Hematopoietic multipotent progenitor cell treated with erythropoietin and hydrocortisone succinate and interleukin-3 and kit ligand, for 17 days (in vitro differentiated cells): ENCODE measurements at regions not wholly inside any gene's neighbourhood (a gene's known extent, or its start where the extent isn't known, plus 50 kb on each side); places are given as distances from the start of the nearest gene placed in this dataset.
"Not testable (repeated sequence)": the region's sequence is repeated elsewhere in the genome, so short reads cannot be mapped to it uniquely, and the experiment has no call there.

Experiments
- DNase-seq: peaks from one replicate; pipeline ENCODE4 v3.0.0-alpha.2; 2015; ENCODE audit warnings: low spot score

DNA sequence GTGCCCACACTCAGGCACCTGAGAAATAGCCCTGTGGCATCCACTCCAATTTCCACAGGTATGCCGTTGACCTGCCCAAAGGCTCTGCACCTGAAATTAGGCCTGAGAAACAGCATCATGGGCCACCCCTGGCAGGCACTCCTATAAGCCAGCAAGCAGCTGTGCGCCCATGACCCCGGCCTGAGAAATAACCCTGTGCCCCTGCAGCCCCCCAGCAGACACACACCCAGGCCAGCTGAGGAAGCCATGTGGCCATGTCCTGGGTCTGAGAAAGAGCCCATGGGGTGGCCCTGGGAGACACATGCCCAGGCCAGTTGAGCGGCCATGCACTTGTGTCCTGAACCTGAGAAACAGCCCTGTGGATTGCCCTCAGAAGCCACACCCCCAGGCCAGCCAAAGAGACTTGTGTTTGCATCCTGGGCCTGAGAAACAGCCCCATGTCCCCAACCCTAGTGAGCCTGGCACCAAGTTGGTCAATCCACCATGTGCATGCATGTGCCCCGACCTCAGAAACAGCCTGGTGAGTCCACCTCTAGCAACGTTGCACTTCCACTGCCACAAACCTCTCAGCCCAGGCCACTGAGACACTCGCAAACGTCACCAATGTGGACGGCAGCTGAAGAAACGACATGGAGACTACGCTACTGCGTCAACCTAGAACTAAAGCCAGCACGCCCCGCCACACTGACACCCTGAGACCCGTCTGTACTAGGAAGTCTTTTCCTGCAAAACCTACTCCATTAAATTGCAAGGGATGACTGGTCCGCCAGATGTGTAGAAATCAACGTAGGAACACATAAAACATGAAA is 411.9 kb downstream of the TMEM121 start:
- DNase-seq: no peak

- no peak for DNase-seq
Measured at GRCh38 chr14:105938959-105939358, 412.6 kb downstream of the TMEM121 start.

DNA sequence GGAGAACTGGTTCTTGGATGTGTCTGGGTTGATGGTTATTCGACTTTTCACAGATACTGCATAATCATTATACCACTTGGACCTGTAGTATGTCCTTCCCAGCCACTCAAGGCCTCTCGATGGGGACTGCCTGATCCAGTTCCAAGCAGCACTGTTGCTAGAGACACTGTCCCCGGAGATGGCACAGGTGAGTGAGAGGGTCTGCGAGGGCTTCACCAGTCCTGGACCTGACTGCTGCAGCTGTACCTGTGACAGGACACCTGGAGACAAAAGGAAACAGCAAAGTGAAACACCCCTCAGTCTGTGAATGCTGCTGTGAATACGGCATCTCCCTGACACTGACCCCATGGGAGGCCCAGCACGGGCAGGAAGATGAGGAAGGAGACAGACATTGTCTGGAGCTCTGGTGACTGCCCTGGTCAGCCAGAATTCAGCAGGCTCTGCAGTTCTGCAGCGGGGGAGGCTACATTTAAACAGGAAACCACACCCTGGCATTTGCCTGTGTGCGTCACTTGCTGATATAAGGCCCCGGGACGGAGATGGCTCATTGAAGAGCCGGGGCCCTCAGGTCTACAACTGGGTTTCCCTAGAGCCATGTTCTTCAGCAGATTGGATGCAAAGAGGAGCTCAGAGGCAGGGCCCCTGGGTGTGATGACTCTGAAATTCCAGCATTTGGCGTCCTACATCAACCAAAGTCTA is 413.6 kb downstream of the TMEM121 start:
- DNase-seq: no peak

GRCh38 chr14:105940534-105941225 is 414.3 kb downstream of the TMEM121 start:
- no peak for DNase-seq

DNA sequence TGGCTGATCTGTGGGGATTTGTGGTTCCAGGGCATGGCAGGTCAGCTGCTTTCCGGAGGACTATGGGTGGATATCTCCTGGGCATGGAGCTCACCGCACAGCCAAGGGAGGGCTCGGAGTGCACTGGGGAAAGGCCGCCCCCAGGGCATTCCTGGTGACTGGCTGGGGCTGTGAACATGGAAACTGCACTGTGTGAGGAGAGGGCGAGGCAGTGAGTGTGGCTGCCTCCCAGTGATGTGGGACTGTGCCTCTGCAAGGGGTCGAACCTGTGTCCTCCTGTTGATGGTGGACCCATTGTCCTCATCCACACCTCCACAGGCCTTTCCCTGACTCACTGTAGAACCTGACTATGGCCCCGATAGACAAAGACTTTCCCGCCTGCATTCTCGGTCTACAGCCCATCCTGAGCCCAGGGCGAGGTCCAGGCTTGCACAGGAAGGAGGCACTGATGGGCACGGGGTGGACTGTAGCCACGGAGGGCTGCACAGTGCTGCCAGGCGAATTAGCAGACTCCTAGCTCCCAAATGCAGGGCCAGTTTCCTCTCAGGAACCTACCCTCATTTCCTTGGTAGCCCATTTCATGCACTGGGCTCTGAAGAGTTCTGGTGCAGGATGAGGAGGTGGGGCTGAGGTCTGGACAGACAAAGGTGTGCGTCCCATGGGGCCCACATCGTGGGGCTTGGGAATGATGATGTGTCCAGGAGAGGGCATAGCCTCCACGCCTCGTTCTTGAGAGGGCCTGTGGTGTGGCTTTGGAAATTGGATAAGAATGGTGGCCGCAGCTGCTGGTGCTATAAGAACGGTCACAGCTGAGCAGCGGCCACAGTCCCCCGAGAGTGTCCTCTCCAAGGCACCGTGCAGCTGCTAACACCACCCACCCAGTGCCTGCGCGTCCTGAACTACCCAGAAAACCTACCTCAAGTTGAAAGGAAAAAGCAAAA is 415.1 kb downstream of the TMEM121 start:
- DNase-seq: no peak

GRCh38 chr14:105942725-105943124 is 416.3 kb downstream of the TMEM121 start:
- DNase-seq: not testable (repeated sequence)

DNA sequence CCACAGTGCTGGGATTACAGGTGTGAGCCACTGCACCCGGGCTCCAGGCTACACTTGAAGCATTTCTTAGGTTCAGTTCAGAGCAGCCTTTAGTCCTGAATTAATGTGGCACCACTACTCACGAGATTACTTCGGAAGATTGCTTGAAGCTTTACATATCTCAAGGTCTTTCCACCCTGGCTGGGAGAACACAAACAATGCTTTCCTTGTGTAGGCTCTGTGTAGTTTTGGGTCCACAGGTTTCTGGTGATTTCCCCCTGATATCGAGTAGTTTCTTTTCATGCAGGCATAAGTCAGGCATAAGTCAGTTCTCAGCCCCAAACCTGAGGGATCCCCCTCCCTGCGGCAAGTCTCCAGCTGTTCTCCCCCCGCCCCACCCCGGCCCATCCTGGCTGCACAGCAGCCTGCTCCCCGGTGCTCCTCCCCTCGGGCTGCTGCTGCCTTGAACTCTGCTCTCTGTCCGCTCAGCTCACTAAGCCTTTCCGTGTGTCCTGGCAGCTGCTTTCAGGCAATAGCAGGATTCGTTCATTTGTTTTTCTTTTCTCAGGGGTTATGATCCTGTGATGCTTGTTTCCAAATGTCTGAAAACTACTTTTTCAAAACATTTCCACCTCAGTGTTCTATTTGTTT is 417.7 kb downstream of the TMEM121 start:
- no peak for DNase-seq

DNA sequence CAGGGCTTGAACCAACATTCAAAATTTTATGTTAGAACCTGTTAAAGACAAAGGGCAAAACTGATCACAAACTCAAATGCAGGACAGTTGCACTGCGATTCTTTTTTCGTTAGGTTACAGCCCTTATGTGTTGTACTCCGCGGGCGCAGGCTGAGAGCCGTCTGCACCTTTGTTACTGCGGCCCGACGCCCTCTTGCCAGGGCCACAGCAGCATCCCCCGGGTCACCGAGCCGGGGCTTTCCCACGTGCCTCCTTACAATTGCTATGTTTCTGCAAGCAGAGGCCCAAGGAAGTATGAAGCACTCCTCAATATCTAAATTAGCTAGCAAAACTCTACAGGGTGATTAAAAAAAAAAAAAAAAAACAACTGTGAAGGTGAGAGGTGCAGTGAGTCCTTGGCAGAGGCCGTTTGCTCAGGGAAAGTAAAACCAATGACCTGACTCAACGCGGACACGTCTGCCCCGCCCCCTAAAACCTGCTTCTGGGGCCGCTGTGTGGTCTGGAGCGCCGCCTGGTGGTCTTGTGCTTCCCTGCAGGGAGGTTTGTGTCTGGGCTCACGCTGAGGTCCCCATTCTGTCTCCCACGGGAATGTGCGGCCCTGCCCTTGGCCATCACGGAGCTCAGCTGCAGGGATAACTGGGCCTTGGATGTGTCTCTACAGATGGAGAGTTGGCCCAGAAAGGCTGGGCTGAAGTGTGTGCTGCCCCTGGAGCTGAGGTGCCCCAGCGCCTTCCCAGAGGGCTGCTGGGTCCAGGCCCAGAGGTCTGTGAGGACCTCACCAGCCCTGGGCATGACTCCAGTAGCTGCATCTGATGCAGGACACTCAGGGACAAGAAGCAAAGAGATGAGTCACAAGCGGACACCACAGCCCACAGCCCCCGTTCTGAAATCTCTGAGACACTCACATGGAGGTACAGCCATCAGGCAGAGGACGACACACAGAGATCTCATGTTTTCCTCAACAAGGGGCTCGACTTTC is 418.5 kb downstream of the TMEM121 start:
- DNase-seq: peak; percentile 64

GRCh38 chr14:105945896-105946295 is 419.5 kb downstream of the TMEM121 start:
- no peak for DNase-seq

- no peak for DNase-seq
Measured at GRCh38 chr14:105947599-105947998, 421.2 kb downstream of the TMEM121 start.

GRCh38 chr14:105948955-105949354 is 422.6 kb downstream of the TMEM121 start:
- DNase-seq: not testable (repeated sequence)

DNA sequence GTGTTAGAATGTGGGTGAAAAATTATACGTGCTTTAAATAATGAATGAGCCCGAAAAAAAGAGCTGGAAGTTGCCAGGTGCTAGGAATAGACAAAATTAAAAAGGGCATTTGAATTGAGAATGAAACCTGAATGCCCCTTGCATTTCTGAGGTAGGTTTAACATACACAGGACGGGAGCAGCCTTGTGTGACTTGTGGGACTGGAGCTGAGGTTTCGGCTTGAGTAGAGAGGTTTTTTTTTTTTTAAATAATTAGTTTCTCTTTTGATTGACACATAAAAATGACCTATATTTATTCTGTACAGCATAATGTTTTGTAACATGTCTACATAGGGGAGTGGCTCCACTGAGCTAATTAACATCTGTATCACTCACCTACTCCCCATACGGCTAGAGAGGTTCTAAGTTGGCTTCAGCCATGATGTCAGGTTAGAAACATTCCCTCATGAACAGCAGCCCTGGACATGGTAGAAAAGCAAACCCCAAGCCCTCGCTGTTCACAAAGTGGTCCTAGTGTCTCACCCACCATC is 424.0 kb downstream of the TMEM121 start:
- DNase-seq: not testable (repeated sequence)

DNA sequence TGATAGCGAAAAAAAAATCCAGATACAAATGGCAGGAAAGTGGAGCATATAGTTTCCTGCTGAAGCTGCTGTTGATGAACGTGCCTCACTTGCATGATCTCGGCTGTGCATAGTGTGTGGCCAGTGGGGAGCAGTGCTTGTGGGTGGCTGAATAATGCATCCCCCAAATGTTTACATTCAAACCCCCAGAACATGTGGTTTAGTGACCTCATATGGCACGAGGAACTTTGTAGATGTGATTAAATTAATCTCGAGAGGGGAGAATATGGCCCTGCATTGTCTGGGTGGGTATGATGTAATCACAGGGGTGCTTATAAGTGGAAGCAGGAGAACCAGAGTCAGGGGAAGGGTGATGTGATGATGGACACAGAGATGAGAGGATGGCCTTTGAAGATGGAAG is 425.0 kb downstream of the TMEM121 start:
- DNase-seq: no peak

GRCh38 chr14:105952222-105952621 is 425.8 kb downstream of the TMEM121 start:
- no peak for DNase-seq

DNA sequence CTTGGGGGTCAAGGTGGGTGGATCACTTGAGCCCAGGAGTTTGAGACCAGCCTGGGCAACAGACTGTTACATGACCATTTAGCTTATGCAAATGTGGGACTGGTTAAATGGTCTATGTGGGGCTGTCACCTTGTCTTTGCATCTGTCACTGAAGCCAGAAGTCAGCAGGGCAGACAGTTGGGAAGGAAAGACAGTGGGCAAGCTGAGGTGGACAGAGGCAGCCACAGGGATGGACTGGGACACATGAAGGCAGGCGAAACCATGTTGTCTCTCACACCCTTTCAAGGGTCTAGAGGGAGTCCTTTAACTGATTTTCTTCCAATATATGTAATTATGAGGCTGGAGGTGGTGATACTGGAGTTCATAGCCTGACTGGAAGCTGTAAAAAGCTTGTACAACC is 426.4 kb downstream of the TMEM121 start:
- DNase-seq: no peak

- not testable (repeated sequence) for DNase-seq
Measured at GRCh38 chr14:105961625-105962024, 435.2 kb downstream of the TMEM121 start.

DNA sequence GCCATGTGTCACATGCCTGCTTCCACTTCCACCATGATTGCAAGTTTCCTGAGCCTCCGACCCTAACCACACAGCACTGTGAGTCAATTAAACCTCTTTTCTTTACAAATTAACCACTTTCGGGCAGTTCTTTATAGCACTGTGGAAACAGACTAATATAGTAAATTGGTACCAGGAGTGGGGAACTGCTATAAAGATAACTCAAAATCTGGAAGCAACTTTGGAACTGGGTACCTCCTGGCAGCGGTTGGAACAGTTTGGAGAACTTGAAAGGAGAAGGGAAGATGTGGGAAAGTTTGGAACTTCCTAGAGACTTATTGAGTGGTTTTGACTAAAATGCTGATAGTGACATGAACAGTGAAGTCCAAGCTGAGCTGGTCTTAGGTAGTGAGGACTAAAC is 436.1 kb downstream of the TMEM121 start:
- DNase-seq: no peak

DNA sequence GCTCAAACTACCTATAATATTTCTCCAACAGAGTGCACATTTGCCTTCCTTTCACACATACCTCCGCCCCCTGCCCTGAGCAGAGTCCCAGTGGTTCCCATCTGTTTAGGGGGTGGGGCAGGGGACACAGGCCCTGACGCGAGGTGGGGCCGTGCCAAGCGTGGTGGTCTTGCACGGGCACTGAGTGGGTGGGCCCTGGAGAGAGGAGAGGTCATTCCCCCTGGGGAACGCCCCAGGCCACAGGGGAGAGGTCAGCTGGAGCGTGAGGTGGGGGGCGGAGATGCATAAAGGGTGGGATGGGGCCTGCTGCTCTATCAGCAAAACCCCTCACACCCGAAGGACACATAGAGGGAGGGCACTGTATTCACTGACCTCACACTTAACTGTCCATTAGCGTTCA is 441.9 kb downstream of the TMEM121 start:
- no peak for DNase-seq

- DNase-seq: not testable (repeated sequence)
Measured at GRCh38 chr14:105969026-105969425, 442.6 kb downstream of the TMEM121 start.

GRCh38 chr14:105970821-105971220 is 444.4 kb downstream of the TMEM121 start:
- DNase-seq: not testable (repeated sequence)
